K562 (cell line): ENCODE measurements at regions not wholly inside any gene's neighbourhood (a gene's known extent, or its start where the extent isn't known, plus 50 kb on each side); places are given as distances from the start of the nearest gene placed in this dataset.

Experiments used
- ATF7 ChIP-seq: fragments of 450-650 bp; IDR thresholded peaks from 2 replicates; pipeline ENCODE4 v1.7.1; 2014; ENCODE audit warnings: mild to moderate bottlenecking, moderate library complexity
- SIN3A ChIP-seq, 2 experiments: fragments of 150-350 bp in 1 of 2; IDR thresholded peaks; 2 replicates each; pipeline ENCODE4 v1.6.1; 2011 to 2016; ENCODE audit warnings: borderline replicate concordance in 2 of 2, low read depth in 2 of 2, low read length in 2 of 2, mild to moderate bottlenecking in 2 of 2, moderate library complexity in 2 of 2; ENCODE audit not compliant: control insufficient read depth in 1 of 2
- TEAD1 ChIP-seq, 2 experiments: fragments of 450-650 bp in 1 of 2; sonication (generic) in 1 of 2; formaldehyde crosslinking; IDR thresholded peaks; 2 replicates each; pipeline versions ENCODE4 v1.4.0 to v1.8.0; 2020 to 2022; ENCODE audit warnings: mild to moderate bottlenecking in 2 of 2, missing genetic modification reagents in 1 of 2
- TF ChIP-seq, protein P1 (sequence below), 3 experiments: IDR thresholded peaks in 2 of 3; conservative IDR thresholded peaks in 1 of 3; 2 replicates each; pipeline ENCODE4 v1.5.1; 2011 to 2012; ENCODE audit warnings: low read length in 3 of 3, mild to moderate bottlenecking in 3 of 3, control low read depth in 2 of 3, improper control_type of control experiment in 1 of 3, inconsistent platforms in 1 of 3, low read depth in 1 of 3, mixed read lengths in 1 of 3, moderate library complexity in 1 of 3; ENCODE audit not compliant: insufficient read depth in 2 of 3
- TF ChIP-seq, protein P2 (sequence below): IDR thresholded peaks from 3 replicates; pipeline ENCODE4 v1.6.1; 2011; ENCODE audit warnings: borderline replicate concordance, mild to moderate bottlenecking, moderate library complexity; ENCODE audit not compliant: insufficient read length; ENCODE audit errors: extremely low read depth
- TF ChIP-seq, protein P3 (sequence below): fragments of 450-650 bp; formaldehyde crosslinking; IDR thresholded peaks from 2 replicates; pipeline ENCODE4 v1.4.0; 2022; ENCODE audit warnings: mild to moderate bottlenecking, moderate library complexity
- TF ChIP-seq, protein P4 (sequence below), 2 experiments: fragments of 450-650 bp in 1 of 2; sonication (generic) in 1 of 2; formaldehyde crosslinking; conservative IDR thresholded peaks; 2 replicates each; pipeline versions ENCODE4 v1.4.0 to v1.8.1; 2020 to 2022; ENCODE audit warnings: mild to moderate bottlenecking in 1 of 2, missing genetic modification reagents in 1 of 2
- TF ChIP-seq, protein P5 (sequence below), 2 experiments: fragments of 450-650 bp; conservative IDR thresholded peaks; 2 replicates each; pipeline ENCODE4 v1.6.1; 2017; ENCODE audit warnings: mild to moderate bottlenecking in 2 of 2, moderate library complexity in 2 of 2
- TF ChIP-seq, protein P6 (sequence below): IDR thresholded peaks from 2 replicates; pipeline ENCODE4 v1.6.1; 2016; ENCODE audit warnings: missing genetic modification characterization, missing compliant biosample characterization
- TF ChIP-seq, protein P7 (sequence below): sonication (generic); formaldehyde crosslinking; IDR thresholded peaks from 2 replicates; pipeline ENCODE4 v1.8.1; 2022; ENCODE audit warnings: missing genetic modification reagents
- TF ChIP-seq, protein P8 (sequence below): sonication (generic); formaldehyde crosslinking; IDR thresholded peaks from 2 replicates; pipeline ENCODE4 v1.8.0; 2023; ENCODE audit warnings: missing genetic modification reagents, mild to moderate bottlenecking, borderline replicate concordance

DNA sequence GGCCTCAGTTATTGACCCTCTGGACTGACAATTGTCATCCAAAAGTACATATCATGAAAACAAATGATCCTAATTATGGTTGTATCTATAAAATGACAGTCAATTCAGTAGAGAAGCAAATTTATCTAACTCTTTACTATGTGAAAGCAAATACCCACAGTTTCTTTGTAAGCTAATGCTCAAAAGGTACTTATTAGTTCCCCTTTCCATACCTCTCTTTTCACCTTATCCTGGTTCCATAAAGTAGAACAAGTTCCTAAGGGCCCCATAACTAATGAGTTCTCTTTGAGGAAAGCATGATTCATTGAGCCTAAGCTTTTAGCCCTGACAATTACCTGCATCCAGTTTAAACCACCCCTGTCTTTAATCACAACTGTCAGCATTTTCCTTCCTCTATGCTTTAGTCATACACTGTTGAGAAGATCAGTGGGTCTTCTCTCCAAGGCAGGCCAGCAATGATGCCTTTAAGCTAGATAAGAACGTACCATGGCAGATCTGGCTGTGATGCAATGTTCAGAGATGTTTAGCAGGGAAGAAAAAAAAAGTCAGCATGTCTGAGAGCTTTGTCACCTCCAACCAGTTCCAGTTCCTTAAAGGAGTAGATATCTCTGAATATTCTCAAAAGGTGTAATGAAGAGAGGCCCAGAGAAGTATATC, 179.7 kb upstream of the RASGEF1B start:
- TF ChIP-seq, protein P1, sequence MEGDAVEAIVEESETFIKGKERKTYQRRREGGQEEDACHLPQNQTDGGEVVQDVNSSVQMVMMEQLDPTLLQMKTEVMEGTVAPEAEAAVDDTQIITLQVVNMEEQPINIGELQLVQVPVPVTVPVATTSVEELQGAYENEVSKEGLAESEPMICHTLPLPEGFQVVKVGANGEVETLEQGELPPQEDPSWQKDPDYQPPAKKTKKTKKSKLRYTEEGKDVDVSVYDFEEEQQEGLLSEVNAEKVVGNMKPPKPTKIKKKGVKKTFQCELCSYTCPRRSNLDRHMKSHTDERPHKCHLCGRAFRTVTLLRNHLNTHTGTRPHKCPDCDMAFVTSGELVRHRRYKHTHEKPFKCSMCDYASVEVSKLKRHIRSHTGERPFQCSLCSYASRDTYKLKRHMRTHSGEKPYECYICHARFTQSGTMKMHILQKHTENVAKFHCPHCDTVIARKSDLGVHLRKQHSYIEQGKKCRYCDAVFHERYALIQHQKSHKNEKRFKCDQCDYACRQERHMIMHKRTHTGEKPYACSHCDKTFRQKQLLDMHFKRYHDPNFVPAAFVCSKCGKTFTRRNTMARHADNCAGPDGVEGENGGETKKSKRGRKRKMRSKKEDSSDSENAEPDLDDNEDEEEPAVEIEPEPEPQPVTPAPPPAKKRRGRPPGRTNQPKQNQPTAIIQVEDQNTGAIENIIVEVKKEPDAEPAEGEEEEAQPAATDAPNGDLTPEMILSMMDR (IDR thresholded peaks at IDR 0.05 in 2 of 3, conservative IDR thresholded peaks at IDR 0.05 in 1 of 3; ENCODE audit: insufficient read depth in 2 of 3, low read depth in 1 of 3, low read length in 3 of 3): no peak
- TF ChIP-seq, protein P2, sequence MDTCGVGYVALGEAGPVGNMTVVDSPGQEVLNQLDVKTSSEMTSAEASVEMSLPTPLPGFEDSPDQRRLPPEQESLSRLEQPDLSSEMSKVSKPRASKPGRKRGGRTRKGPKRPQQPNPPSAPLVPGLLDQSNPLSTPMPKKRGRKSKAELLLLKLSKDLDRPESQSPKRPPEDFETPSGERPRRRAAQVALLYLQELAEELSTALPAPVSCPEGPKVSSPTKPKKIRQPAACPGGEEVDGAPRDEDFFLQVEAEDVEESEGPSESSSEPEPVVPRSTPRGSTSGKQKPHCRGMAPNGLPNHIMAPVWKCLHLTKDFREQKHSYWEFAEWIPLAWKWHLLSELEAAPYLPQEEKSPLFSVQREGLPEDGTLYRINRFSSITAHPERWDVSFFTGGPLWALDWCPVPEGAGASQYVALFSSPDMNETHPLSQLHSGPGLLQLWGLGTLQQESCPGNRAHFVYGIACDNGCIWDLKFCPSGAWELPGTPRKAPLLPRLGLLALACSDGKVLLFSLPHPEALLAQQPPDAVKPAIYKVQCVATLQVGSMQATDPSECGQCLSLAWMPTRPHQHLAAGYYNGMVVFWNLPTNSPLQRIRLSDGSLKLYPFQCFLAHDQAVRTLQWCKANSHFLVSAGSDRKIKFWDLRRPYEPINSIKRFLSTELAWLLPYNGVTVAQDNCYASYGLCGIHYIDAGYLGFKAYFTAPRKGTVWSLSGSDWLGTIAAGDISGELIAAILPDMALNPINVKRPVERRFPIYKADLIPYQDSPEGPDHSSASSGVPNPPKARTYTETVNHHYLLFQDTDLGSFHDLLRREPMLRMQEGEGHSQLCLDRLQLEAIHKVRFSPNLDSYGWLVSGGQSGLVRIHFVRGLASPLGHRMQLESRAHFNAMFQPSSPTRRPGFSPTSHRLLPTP: no peak
- TF ChIP-seq ATF7: no peak
- TF ChIP-seq, protein P3, sequence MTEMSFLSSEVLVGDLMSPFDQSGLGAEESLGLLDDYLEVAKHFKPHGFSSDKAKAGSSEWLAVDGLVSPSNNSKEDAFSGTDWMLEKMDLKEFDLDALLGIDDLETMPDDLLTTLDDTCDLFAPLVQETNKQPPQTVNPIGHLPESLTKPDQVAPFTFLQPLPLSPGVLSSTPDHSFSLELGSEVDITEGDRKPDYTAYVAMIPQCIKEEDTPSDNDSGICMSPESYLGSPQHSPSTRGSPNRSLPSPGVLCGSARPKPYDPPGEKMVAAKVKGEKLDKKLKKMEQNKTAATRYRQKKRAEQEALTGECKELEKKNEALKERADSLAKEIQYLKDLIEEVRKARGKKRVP (CRISPR knock-in tag): no peak
- no peak for TF ChIP-seq TEAD1 (CRISPR knock-in tag; IDR thresholded peaks at IDR 0.05)
- TF ChIP-seq SIN3A (IDR thresholded peaks at IDR 0.05; ENCODE audit: borderline replicate concordance in 2 of 2, control insufficient read depth in 1 of 2, low read depth in 2 of 2, low read length in 2 of 2): no peak
- TF ChIP-seq, protein P4, sequence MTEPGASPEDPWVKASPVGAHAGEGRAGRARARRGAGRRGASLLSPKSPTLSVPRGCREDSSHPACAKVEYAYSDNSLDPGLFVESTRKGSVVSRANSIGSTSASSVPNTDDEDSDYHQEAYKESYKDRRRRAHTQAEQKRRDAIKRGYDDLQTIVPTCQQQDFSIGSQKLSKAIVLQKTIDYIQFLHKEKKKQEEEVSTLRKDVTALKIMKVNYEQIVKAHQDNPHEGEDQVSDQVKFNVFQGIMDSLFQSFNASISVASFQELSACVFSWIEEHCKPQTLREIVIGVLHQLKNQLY (CRISPR knock-in tag; conservative IDR thresholded peaks at IDR 0.05): no peak
- TF ChIP-seq, protein P5, sequence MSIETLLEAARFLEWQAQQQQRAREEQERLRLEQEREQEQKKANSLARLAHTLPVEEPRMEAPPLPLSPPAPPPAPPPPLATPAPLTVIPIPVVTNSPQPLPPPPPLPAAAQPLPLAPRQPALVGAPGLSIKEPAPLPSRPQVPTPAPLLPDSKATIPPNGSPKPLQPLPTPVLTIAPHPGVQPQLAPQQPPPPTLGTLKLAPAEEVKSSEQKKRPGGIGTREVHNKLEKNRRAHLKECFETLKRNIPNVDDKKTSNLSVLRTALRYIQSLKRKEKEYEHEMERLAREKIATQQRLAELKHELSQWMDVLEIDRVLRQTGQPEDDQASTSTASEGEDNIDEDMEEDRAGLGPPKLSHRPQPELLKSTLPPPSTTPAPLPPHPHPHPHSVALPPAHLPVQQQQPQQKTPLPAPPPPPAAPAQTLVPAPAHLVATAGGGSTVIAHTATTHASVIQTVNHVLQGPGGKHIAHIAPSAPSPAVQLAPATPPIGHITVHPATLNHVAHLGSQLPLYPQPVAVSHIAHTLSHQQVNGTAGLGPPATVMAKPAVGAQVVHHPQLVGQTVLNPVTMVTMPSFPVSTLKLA (conservative IDR thresholded peaks at IDR 0.05): no peak
- TF ChIP-seq, protein P6, sequence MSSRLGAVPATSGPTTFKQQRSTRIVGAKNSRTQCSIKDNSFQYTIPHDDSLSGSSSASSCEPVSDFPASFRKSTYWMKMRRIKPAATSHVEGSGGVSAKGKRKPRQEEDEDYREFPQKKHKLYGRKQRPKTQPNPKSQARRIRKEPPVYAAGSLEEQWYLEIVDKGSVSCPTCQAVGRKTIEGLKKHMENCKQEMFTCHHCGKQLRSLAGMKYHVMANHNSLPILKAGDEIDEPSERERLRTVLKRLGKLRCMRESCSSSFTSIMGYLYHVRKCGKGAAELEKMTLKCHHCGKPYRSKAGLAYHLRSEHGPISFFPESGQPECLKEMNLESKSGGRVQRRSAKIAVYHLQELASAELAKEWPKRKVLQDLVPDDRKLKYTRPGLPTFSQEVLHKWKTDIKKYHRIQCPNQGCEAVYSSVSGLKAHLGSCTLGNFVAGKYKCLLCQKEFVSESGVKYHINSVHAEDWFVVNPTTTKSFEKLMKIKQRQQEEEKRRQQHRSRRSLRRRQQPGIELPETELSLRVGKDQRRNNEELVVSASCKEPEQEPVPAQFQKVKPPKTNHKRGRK (tag): no peak
- TF ChIP-seq, protein P7, sequence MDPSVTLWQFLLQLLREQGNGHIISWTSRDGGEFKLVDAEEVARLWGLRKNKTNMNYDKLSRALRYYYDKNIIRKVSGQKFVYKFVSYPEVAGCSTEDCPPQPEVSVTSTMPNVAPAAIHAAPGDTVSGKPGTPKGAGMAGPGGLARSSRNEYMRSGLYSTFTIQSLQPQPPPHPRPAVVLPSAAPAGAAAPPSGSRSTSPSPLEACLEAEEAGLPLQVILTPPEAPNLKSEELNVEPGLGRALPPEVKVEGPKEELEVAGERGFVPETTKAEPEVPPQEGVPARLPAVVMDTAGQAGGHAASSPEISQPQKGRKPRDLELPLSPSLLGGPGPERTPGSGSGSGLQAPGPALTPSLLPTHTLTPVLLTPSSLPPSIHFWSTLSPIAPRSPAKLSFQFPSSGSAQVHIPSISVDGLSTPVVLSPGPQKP: no peak
- TF ChIP-seq, protein P8, sequence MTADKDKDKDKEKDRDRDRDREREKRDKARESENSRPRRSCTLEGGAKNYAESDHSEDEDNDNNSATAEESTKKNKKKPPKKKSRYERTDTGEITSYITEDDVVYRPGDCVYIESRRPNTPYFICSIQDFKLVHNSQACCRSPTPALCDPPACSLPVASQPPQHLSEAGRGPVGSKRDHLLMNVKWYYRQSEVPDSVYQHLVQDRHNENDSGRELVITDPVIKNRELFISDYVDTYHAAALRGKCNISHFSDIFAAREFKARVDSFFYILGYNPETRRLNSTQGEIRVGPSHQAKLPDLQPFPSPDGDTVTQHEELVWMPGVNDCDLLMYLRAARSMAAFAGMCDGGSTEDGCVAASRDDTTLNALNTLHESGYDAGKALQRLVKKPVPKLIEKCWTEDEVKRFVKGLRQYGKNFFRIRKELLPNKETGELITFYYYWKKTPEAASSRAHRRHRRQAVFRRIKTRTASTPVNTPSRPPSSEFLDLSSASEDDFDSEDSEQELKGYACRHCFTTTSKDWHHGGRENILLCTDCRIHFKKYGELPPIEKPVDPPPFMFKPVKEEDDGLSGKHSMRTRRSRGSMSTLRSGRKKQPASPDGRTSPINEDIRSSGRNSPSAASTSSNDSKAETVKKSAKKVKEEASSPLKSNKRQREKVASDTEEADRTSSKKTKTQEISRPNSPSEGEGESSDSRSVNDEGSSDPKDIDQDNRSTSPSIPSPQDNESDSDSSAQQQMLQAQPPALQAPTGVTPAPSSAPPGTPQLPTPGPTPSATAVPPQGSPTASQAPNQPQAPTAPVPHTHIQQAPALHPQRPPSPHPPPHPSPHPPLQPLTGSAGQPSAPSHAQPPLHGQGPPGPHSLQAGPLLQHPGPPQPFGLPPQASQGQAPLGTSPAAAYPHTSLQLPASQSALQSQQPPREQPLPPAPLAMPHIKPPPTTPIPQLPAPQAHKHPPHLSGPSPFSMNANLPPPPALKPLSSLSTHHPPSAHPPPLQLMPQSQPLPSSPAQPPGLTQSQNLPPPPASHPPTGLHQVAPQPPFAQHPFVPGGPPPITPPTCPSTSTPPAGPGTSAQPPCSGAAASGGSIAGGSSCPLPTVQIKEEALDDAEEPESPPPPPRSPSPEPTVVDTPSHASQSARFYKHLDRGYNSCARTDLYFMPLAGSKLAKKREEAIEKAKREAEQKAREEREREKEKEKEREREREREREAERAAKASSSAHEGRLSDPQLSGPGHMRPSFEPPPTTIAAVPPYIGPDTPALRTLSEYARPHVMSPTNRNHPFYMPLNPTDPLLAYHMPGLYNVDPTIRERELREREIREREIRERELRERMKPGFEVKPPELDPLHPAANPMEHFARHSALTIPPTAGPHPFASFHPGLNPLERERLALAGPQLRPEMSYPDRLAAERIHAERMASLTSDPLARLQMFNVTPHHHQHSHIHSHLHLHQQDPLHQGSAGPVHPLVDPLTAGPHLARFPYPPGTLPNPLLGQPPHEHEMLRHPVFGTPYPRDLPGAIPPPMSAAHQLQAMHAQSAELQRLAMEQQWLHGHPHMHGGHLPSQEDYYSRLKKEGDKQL (CRISPR knock-in tag): no peak
